Muscle of leg (tissue), 3 donors: ENCODE measurements at regions not wholly inside any gene's neighbourhood (a gene's known extent, or its start where the extent isn't known, plus 50 kb on each side); places are given as distances from the start of the nearest gene placed in this dataset.
"Not testable (repeated sequence)": the region's sequence is repeated elsewhere in the genome, so short reads cannot be mapped to it uniquely, and the experiment has no call there.

ENCODE experiments used
- DNase-seq: peaks from one replicate; pipeline ENCODE4 v3.0.0; 2013
- H3K27ac ChIP-seq: one replicate; pipeline ENCODE4 v1.5.1; 2013; ENCODE audit warnings: mild to moderate bottlenecking, low read length, control low read depth
- H3K27me3 ChIP-seq: one replicate; pipeline ENCODE4 v1.6.1; 2013; ENCODE audit warnings: low read length; ENCODE audit not compliant: control insufficient read depth, insufficient read depth
- H3K36me3 ChIP-seq: one replicate; pipeline ENCODE4 v1.6.1; 2013; ENCODE audit warnings: low read length; ENCODE audit not compliant: control insufficient read depth, insufficient read depth
- H3K4me1 ChIP-seq: one replicate; pipeline ENCODE4 v1.6.1; 2013; ENCODE audit warnings: low read length; ENCODE audit not compliant: control insufficient read depth, insufficient read depth
- H3K4me3 ChIP-seq: one replicate; pipeline ENCODE4 v1.5.1; 2013; ENCODE audit warnings: low read length, control low read depth
- H3K9me3 ChIP-seq: replicated peaks from 2 replicates; pipeline ENCODE4 v1.6.1; 2013; ENCODE audit warnings: low read depth, low read length; ENCODE audit not compliant: control insufficient read depth
- WGBS: methylation state at CpG from one replicate; pipeline ENCODE4 v1.1.5; 2013; ENCODE audit warnings: missing lambda C conversion rate; ENCODE audit not compliant: insufficient coverage; 5-methylcytosine and 5-hydroxymethylcytosine counted together

GRCh38 chr9:24901319-24901718 is 355.6 kb upstream of the IZUMO3 start:
- no peak overlapping the region for H3K27ac ChIP-seq
- H3K36me3 ChIP-seq: no peaks in the 10 kb centered on the region

DNA sequence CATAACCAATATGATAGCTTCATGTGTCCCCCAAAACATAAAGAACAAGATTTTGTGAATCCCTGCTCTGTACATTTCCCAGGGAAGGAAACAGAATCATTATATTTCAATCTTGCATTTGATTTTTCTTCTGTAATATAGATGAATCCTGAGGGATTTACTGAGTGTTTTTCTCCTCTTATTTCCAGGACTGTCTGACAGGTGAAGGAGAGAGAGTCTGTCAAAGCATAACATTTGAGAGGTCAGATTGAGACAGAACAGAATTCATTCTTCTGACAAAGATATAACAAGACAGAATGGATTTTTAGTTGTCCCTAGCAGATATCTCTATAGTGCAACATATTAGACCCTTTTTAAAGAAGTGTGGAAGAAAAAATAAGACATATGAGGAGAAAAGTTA is 354.5 kb upstream of the IZUMO3 start:
- no peaks in the 10 kb centered on the region for H3K27me3 ChIP-seq
- no peaks in the 10 kb centered on the region for H3K9me3 ChIP-seq
- no peak overlapping the region for H3K27ac ChIP-seq
- H3K36me3 ChIP-seq: no peaks in the 10 kb centered on the region
- DNase-seq: no peak
- no peak overlapping the region for H3K4me3 ChIP-seq
- H3K4me1 ChIP-seq: no peaks in the 10 kb centered on the region

More at GRCh38 chr9:24901319-24901718, 355.6 kb upstream of the IZUMO3 start:
- Histone ChIP-seq H3K27me3 (no peaks in the 10 kb centered on the region), H3K9me3 (no peaks in the 10 kb centered on the region), H3K4me3 (no peak overlapping the region), H3K4me1 (no peaks in the 10 kb centered on the region)
- DNase-seq: no peak

- no peaks in the 10 kb centered on the region for H3K27me3 ChIP-seq
- no peak overlapping the region for H3K4me3 ChIP-seq
- H3K4me1 ChIP-seq: no peaks in the 10 kb centered on the region
- DNase-seq: no peak
- H3K9me3 ChIP-seq: no peaks in the 10 kb centered on the region
- H3K36me3 ChIP-seq: no peaks in the 10 kb centered on the region
- no peak overlapping the region for H3K27ac ChIP-seq
- WGBS: 69% methylated on average over 2 of the region's 4 CpGs
Measured at GRCh38 chr9:24899463-24899862, 353.8 kb upstream of the IZUMO3 start.

DNA sequence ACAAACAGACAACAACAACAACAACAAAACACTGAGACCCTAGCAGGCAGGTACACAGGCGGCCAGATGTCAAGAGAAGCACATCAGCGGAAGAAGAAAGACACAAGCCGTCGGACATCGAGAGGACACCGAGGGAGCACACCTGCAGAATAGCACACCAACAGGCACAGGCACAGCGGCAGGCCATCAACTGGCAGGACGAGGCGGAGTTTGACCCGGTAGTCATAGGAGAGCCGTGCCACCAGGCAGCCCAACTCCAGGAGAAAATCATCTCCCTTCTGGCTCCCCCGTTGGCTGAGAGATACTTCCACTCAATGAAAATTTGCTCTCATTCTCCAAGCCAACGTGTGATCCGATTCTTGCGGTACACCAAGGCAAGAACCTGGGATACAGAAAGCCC is 352.1 kb upstream of the IZUMO3 start:
- no peaks in the 10 kb centered on the region for H3K4me1 ChIP-seq
- H3K27me3 ChIP-seq: no peaks in the 10 kb centered on the region
- no peak overlapping the region for H3K4me3 ChIP-seq
- WGBS: 94% methylated on average over 15 of the region's 15 CpGs
- H3K36me3 ChIP-seq: no peaks in the 10 kb centered on the region
- H3K27ac ChIP-seq: no peak overlapping the region
- no peaks in the 10 kb centered on the region for H3K9me3 ChIP-seq
- no peak for DNase-seq

DNA sequence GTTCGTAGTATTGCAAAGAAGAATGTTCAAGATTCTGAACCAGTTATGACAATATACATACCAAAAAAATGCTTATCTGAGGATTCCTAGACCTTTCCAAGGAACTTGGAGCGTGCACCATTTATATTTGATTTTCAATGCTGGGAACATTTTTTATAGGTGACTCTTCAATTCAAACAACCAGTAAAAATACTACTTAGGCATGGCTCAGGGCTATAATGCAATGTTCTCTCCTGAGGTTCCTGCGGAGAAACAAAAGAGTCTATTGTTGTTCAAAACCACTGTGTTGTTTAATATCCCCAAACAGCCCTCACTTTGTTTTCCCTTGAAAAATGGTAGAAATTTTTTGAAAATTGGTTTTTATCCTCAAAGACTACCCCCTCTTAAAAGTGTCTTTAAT is 335.7 kb upstream of the IZUMO3 start:
- no CpG with 5 or more reads among the region's 3 CpGs for WGBS

GRCh38 chr9:24879591-24879990 is 333.9 kb upstream of the IZUMO3 start:
- H3K36me3 ChIP-seq: no peaks in the 10 kb centered on the region
- H3K27me3 ChIP-seq: no peaks in the 10 kb centered on the region
- no peak overlapping the region for H3K4me3 ChIP-seq
- no peaks in the 10 kb centered on the region for H3K4me1 ChIP-seq
- no peak overlapping the region for H3K27ac ChIP-seq
- WGBS: no CpG with 5 or more reads among the region's 2 CpGs
- no peaks in the 10 kb centered on the region for H3K9me3 ChIP-seq
- no peak for DNase-seq

More for the DNA sequence above, 335.7 kb upstream of the IZUMO3 start:
- H3K9me3 ChIP-seq: no peaks in the 10 kb centered on the region
- no peak overlapping the region for H3K4me3 ChIP-seq
- no peak for DNase-seq
- H3K27ac ChIP-seq: no peak overlapping the region
- no peaks in the 10 kb centered on the region for H3K4me1 ChIP-seq
- no peaks in the 10 kb centered on the region for H3K36me3 ChIP-seq
- H3K27me3 ChIP-seq: no peaks in the 10 kb centered on the region

DNA sequence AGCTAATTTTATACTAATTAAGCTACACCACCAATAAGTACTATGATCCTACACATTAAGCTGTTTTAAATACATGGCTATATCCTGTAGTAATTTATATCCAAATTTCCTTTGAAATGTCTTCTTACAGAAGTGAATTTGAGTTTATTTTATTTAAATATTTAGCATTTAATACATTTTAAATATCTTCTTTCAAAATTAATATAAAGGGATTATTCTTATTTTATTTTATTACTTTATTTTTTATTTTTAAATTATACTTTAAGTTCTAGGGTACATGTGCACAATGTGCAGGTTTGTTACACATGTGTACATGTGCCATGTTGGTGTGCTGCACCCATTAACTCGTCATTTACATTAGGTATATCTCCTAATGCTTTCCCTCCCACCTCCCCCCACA is 310.9 kb upstream of the IZUMO3 start:
- not testable (repeated sequence) for H3K27me3 ChIP-seq, DNase-seq, H3K4me1 ChIP-seq, H3K36me3 ChIP-seq, H3K4me3 ChIP-seq, H3K9me3 ChIP-seq, H3K27ac ChIP-seq
- WGBS: no CpG with 5 or more reads among the region's 1 CpG

DNA sequence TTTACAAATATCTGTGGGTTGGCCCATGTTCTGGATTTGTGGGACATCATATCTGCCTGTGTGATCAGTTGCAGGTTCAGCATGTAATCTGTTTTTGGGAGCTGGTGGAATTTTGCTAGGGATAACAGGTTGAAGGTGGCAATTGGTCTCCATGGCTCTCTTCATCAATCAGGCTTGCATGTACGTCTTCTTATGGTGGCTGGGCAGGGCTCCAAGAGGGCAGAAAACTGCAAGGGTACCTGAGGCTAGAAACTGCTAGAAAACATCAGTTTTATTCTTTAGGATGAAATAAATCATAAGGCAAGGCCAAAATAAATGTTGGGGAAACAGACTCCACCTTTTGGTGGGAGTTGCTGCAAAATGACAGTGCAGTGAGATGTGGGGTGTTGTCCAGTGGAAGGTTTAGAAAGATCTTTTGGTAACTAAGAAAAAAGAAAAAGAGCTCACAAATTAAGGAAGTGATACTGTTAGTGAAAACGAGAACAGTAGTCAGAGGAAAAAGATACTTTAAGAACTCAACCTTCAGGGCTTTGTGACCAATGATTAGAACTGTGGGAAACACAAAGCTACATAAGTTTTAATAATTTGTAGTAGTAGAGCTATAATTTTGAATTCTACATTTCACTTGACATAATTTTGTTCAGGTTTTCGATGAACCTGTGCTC is 300.7 kb upstream of the IZUMO3 start:
- no peak for DNase-seq
- no peaks in the 10 kb centered on the region for H3K9me3 ChIP-seq
- H3K27me3 ChIP-seq: no peaks in the 10 kb centered on the region
- no peak overlapping the region for H3K27ac ChIP-seq
- H3K4me1 ChIP-seq: no peaks in the 10 kb centered on the region
- H3K4me3 ChIP-seq: no peak overlapping the region
- H3K36me3 ChIP-seq: no peaks in the 10 kb centered on the region
- 71% methylated on average over 1 of the region's 3 CpGs for WGBS

DNA sequence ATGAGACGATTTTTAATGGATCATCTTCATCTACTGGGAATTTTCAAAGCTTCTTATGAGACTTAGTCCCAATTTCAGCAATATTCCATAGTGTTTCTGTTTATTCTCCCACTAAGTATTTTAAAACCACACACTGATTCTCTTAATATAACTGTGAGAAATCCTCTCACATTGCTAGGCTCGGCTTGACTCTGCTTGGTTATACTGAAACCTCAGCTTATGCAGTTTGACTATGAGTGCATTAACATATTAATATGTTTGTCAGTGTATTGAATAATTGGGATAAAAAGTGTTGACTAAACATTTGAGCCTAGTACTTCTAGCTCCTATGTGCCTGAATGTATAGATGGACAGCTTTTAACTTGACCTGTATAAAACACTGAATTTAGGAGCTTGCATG is 298.5 kb upstream of the IZUMO3 start:
- WGBS: 33% methylated on average over 1 of the region's 2 CpGs
- DNase-seq: no peak
- Histone ChIP-seq H3K27ac (no peak overlapping the region), H3K9me3 (no peaks in the 10 kb centered on the region), H3K27me3 (no peaks in the 10 kb centered on the region), H3K4me3 (no peak overlapping the region), H3K4me1 (no peaks in the 10 kb centered on the region), H3K36me3 (no peaks in the 10 kb centered on the region)

DNA sequence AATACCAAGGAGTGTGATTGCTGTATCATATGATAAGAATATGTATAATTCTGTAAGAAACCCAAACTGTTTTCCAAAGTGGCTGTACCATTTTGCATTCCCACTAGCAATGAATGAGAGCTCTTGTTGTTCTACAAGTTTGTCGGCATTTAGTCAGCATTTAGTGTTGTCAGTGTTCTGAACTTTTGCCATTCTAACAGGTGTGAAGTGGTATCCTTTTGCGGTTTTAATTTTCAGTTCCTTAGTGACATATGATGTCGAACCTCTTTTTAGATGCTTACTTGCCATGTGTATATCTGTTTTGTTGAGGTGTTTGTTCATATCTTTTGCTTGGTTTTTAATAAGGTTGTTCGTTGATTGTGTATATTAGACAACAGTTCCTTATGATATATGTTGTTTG is 296.3 kb upstream of the IZUMO3 start:
- Histone ChIP-seq H3K27me3 (no peaks in the 10 kb centered on the region), H3K4me3 (no peak overlapping the region), H3K27ac (no peak overlapping the region), H3K9me3 (no peaks in the 10 kb centered on the region), H3K4me1 (no peaks in the 10 kb centered on the region), H3K36me3 (no peaks in the 10 kb centered on the region)
- WGBS: no CpG with 5 or more reads among the region's 4 CpGs
- no peak for DNase-seq

DNA sequence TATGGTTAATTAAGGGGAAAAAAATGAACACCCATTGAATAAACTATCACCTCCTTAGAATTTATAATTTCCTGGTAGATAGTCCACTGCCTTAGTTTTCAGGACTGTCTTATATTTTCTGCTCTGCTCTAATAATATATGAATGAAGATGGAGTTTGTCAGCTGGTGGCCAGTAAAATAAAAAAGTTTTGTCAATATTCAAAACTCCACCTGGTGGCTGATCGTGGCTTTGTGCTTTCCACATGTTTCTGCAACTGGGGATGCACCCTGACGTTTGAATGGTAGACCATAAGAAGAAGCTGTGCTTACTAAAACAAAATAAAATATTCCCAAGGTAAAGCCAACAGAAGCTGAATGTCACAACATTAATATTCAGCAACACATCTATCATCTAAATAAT is 286.6 kb upstream of the IZUMO3 start:
- DNase-seq: peak; percentile 2

More for the DNA sequence above, 286.6 kb upstream of the IZUMO3 start:
- H3K27me3 ChIP-seq: no peaks in the 10 kb centered on the region
- H3K27ac ChIP-seq: no peak overlapping the region
- H3K9me3 ChIP-seq: no peaks in the 10 kb centered on the region
- WGBS: no CpG with 5 or more reads among the region's 2 CpGs
- H3K36me3 ChIP-seq: no peaks in the 10 kb centered on the region
- H3K4me3 ChIP-seq: no peak overlapping the region
- no peaks in the 10 kb centered on the region for H3K4me1 ChIP-seq
